DMS 273 (cell line): ENCODE measurements at regions not wholly inside any gene's neighbourhood (a gene's known extent, or its start where the extent isn't known, plus 50 kb on each side); places are given as distances from the start of the nearest gene placed in this dataset.

ENCODE experiments used
- DNase-seq: peaks from one replicate; lab custom pipeline; 2025; ENCODE audit not compliant: unreplicated experiment; lab: John Stamatoyannopoulos, UW

GRCh38 chr10:129163531-129163930, 303.5 kb upstream of the MGMT start:
- no peak for DNase-seq

DNA sequence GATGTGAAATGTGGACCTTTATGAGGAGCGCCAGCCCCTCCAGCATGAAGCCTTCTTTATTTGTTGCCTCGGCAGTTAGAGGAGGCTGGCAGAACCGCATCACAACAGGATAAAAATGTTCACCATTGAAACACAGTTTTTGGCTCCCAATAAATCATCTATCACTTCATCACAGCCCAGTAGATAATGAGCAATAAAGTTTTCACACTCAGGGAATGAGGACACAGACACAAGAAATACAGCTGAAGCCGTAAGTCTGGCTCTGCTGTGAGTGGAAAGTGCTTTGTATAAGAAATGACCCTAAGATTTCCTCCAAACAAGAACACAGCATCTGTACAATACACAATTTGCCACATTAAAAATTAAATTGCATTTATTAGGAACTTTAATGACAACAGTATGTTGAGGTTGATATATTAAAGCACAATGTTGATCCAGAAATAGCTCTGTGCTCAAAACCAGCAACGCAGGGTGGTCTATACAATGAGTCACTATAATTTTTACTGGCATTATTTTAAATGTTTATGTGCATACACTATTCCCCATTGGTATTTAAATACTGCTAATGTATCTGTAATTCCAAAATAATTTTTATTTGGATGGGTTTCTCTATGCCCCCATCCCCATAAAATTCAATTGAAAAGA, 301.8 kb upstream of the MGMT start:
- DNase-seq, result no peak

- no peak for DNase-seq
Observed at GRCh38 chr10:129165770-129166169, 301.3 kb upstream of the MGMT start.

DNA sequence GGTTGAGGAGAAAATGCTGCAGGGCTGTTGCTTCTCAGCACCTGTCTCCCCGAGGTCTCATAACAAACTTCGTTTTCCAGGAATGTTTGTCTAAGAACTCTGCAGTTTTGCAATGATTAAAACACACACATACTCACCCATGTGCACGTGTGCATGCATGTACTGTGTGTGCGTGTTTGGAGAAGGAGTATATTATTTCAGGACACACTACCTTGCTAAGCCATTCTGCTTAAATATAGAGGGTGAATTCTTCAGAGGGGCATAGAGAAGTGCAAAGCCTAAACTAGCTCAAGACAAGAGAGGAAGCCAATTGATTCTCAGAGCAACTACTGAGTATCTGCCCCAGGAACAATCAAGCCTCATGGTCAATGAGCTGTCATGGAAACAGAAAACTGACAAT, 298.4 kb upstream of the MGMT start:
- DNase-seq, result no peak

- DNase-seq, result no peak
Observed at GRCh38 chr10:129169115-129169514, 297.9 kb upstream of the MGMT start.

DNA sequence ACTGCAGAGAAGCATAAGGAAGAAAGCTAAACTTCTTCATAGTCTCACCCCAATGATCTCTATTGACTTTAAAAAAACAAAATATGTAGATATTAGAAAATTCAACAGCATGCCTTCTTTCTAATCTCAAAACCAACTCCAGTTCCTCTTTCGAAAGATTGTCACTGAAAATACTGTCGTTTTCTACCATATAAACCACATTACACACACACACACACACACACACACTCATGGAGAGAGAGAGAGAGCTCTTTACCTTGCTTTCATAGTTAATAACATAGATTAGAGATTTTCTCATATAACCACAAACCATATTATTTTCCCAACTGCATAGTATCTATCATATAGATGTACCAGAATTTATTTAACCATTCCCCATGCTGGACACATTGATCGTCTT, 296.2 kb upstream of the MGMT start:
- DNase-seq, result no peak

GRCh38 chr10:129171812-129172211, 295.2 kb upstream of the MGMT start:
- DNase-seq, result no peak

DNA sequence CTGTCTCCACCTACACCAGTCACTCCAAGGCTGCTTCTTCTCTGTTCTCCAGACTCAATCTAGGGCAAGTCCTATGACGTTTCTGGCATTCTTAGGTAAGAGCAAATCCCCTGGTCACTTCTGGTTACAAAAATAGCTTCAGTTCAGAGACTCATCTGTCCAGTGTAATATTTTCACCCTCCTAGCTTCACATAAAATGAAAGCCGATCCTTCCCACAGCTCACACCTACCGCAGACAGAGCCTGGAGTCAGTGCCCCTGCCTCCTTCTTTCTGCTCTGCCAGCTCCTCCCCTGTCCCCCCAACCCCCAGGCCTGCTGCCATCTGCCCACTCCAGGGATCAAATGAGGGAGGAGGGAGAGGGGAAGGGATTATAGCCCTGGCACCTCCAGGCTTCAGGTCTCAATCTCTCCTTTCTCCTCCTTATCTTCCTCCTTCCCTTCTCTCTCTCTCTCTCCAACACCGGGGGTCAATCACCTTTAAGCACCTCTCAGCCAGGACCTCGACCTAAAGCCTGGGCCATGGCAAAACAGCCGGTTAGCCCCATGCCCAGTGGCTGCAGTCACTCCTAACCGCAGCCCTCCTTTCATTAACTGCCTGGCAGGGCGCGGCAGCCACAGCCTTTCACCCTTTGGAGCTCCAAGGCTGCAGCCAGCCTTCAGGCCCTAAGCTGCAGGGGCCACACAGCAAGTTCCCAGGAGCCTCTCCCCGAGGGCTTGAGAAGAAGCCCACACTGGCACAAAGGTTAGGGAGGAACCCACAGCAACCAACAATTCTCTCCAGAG, 292.6 kb upstream of the MGMT start:
- peak; percentile 75 for DNase-seq

- no peak for DNase-seq
Observed at GRCh38 chr10:129179245-129179971, 287.6 kb upstream of the MGMT start.

- DNase-seq, result no peak
Observed at GRCh38 chr10:129179972-129180678, 286.9 kb upstream of the MGMT start.

- DNase-seq, result no peak
Observed at GRCh38 chr10:129184196-129184595, 282.8 kb upstream of the MGMT start.

GRCh38 chr10:129187331-129187730, 279.7 kb upstream of the MGMT start:
- no peak for DNase-seq

- DNase-seq, result peak; percentile 55
Observed at GRCh38 chr10:129191797-129192196, 275.2 kb upstream of the MGMT start.

- DNase-seq, result no peak
Observed at GRCh38 chr10:129192344-129193128, 274.5 kb upstream of the MGMT start.

GRCh38 chr10:129193148-129193547, 273.9 kb upstream of the MGMT start:
- DNase-seq, result peak; percentile 19

- DNase-seq, result no peak
Observed at GRCh38 chr10:129194181-129194870, 272.7 kb upstream of the MGMT start.

DNA sequence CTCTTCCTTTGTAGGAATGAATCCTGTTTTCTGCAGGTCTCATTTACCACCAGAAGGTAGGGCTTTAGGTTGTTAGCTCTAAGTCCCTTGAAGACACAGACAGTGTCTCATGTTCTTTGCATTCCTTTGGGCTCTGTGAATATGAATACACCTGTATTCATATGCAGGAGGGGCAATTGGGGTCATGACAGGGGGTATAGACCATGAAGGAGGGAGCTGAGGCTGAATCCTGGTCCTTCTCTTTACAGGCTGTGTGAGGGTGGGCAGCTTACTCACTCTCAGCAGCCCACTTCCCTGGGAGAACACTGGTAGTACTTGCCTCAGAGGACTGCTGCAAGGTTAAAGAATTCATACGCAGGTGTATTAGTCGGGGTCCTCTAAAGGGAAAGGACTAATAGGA, 267.2 kb upstream of the MGMT start:
- no peak for DNase-seq

DNA sequence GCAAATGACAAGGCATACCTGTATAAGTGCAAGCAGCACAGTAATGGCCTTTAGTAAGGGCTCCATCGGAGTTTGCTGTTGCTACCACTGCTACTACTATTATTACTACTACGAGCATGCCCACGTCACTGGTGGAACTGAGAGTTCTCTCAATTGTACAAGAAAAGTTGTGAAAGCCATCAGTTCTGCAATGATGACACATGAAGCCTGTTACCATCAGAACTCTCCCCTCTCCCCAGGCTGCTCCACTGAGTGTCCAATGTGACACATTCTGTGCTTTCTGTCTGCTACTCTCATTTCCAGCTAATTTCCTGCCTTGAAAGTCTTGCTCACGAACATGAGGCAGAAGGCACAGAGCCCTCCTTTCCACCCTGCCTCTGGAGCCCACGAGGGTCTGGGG, 263.2 kb upstream of the MGMT start:
- DNase-seq, result no peak

DNA sequence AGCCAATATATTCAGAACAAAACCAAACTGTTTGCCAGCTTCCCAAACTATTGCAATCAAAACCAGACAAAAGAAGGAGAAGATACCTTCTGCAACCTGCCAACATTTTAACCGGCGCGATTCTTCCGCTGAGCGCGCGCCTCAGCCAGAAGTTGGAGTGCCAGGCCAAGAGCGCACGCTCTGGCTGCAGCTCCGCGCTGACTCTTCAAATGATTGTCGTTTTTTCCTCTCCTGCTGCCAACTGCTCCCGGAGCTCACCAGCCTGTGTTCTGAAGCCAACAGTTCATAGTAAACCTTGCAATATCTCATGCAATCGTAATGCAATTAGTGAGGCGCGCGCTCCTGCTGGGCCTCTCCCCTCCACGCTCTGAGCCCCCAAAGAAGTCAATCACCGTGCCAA, 259.7 kb upstream of the MGMT start:
- DNase-seq, result peak; percentile 29

GRCh38 chr10:129210876-129211275, 256.2 kb upstream of the MGMT start:
- no peak for DNase-seq
